Panc1 (cell line): ENCODE measurements at regions not wholly inside any gene's neighbourhood (a gene's known extent, or its start where the extent isn't known, plus 50 kb on each side); places are given as distances from the start of the nearest gene placed in this dataset.

ENCODE experiments used
- ATAC-seq: fragments of 200-7000 bp; cut with Tn5 transposase; 2 replicates; pipeline ENCODE4 v1.9.1; 2020; ENCODE audit warnings: mild to moderate bottlenecking, moderate library complexity
- BruUV-seq: library from RNA; stranded (reverse); fragments of 400-500 nt; replicated peaks from 2 replicates; lab custom pipeline; 2021; lab: Mats Ljungman, UMichigan
- CTCF ChIA-PET: fragments of 300-600 bp; sonication (Branson Sonifier 250); formaldehyde crosslinking; loops from one replicate; lab custom pipeline; 2022; ENCODE audit warnings: antibody characterized with exemption; lab: Charles Lee
- POLR2A ChIA-PET: fragments of 300-600 bp; sonication (Branson Sonifier 250); formaldehyde crosslinking; loops from one replicate; lab custom pipeline; 2022; ENCODE audit warnings: antibody characterized with exemption; lab: Charles Lee
- DNase-seq: peaks from one replicate; pipeline ENCODE4 v3.0.0-alpha.2; 2010; ENCODE audit warnings: low read depth, low spot score
- H3K27ac ChIP-seq: 2 replicates; pipeline ENCODE4 v1.5.1; 2011; ENCODE audit warnings: mild to moderate bottlenecking, low read length, inconsistent platforms
- H3K27me3 ChIP-seq: fragments of 200-500 bp; sonication (Bioruptor generic); 2 replicates; pipeline ENCODE4 v1.6.0; 2014; ENCODE audit warnings: low read length, inconsistent platforms; ENCODE audit not compliant: control insufficient read depth, insufficient read depth
- H3K36me3 ChIP-seq: fragments of 200-500 bp; sonication (Bioruptor generic); 2 replicates; pipeline ENCODE4 v1.5.1; 2014; ENCODE audit warnings: inconsistent platforms, mild to moderate bottlenecking, low read length, moderate library complexity; ENCODE audit not compliant: control insufficient read depth, insufficient read depth
- H3K4me1 ChIP-seq: 2 replicates; pipeline ENCODE4 v1.5.1; 2011; ENCODE audit warnings: inconsistent platforms, mild to moderate bottlenecking, low read length, moderate library complexity; ENCODE audit not compliant: control insufficient read depth, insufficient read depth
- H3K4me3 ChIP-seq, 2 experiments: 2 replicates each; pipeline ENCODE4 v1.5.1; 2011 to 2012; ENCODE audit warnings: low read depth in 2 of 2, low read length in 2 of 2, mild to moderate bottlenecking in 2 of 2, inconsistent platforms in 1 of 2, moderate library complexity in 1 of 2
- H3K9me3 ChIP-seq: fragments of 200-500 bp; sonication (Bioruptor generic); 2 replicates; pipeline ENCODE4 v1.5.1; 2014; ENCODE audit warnings: low read depth, mild to moderate bottlenecking, inconsistent platforms, low read length, moderate library complexity; ENCODE audit not compliant: control insufficient read depth, insufficient read depth
- POLR2AphosphoS5 ChIP-seq: IDR thresholded peaks from 2 replicates; pipeline ENCODE4 v1.6.1; 2012; ENCODE audit warnings: mild to moderate bottlenecking, low read depth, low read length, moderate library complexity
- SIN3A ChIP-seq: IDR thresholded peaks from 2 replicates; pipeline ENCODE4 v1.6.1; 2012; ENCODE audit warnings: low read depth, mild to moderate bottlenecking, low read length, moderate library complexity, borderline replicate concordance; ENCODE audit not compliant: insufficient read depth
- TCF7L2 ChIP-seq: IDR thresholded peaks from 2 replicates; pipeline ENCODE4 v1.6.1; 2011; ENCODE audit warnings: mild to moderate bottlenecking, low read depth, low read length, inconsistent platforms
- in situ Hi-C: cut with HindIII; loops from 2 replicates; pipeline ENCODE4 v1.10.0; 2016; ENCODE audit warnings: low sequenced_read_pairs, low pct_unique_long_range_greater_than_20kb
- intact Hi-C: fragments of 100-400 bp; cut with micrococcal nuclease; formaldehyde crosslinking; loops from one replicate; pipeline ENCODE4 v1.10.0; 2022; ENCODE audit not compliant: unreplicated experiment
- TF ChIP-seq, protein P1 (sequence below): fragments of 450-650 bp; IDR thresholded peaks from 2 replicates; pipeline ENCODE4 v1.5.1; 2017; ENCODE audit warnings: mild to moderate bottlenecking
- TF ChIP-seq, protein P2 (sequence below), 2 experiments: IDR thresholded peaks; 2 replicates each; pipeline ENCODE4 v1.6.1; 2011 to 2012; ENCODE audit warnings: low read depth in 2 of 2, control low read depth in 1 of 2, low read length in 1 of 2, mild to moderate bottlenecking in 1 of 2, moderate library complexity in 1 of 2; ENCODE audit not compliant: insufficient read depth in 1 of 2

DNA sequence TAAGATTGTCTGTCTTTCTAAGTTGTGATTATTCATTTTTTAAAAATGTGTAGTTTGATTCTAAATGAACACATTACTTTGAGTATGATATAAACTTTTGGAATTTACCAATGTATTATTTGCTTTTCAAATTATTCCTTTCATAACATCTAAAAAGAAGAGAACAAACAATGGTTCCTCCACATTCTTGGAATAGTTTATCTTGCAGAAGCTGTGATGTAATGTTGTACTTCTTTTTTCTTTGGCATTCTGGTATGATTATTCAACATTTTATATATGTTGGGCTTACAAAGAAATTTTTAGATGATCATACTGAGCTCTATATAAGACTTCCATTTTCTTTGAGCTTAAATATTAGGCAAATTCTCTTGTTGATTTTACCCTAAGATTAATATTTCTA, 419.2 kb downstream of the DIPK2A start:
- CTCF ChIA-PET = no interaction called here
- Histone ChIP-seq H3K4me3 (no peak overlapping the region), H3K4me1 (no peaks in the 10 kb centered on the region), H3K9me3 (no peaks in the 10 kb centered on the region), H3K36me3 (no peaks in the 10 kb centered on the region), H3K27me3 (no peaks in the 10 kb centered on the region), H3K27ac (no peak overlapping the region)
- in situ Hi-C loops = no loop called here
- DNase-seq (no peak), ATAC-seq (no peak)
- BruUV-seq = no TSS peak
- TF ChIP-seq POLR2AphosphoS5 = no peak
- TF ChIP-seq, protein P1, sequence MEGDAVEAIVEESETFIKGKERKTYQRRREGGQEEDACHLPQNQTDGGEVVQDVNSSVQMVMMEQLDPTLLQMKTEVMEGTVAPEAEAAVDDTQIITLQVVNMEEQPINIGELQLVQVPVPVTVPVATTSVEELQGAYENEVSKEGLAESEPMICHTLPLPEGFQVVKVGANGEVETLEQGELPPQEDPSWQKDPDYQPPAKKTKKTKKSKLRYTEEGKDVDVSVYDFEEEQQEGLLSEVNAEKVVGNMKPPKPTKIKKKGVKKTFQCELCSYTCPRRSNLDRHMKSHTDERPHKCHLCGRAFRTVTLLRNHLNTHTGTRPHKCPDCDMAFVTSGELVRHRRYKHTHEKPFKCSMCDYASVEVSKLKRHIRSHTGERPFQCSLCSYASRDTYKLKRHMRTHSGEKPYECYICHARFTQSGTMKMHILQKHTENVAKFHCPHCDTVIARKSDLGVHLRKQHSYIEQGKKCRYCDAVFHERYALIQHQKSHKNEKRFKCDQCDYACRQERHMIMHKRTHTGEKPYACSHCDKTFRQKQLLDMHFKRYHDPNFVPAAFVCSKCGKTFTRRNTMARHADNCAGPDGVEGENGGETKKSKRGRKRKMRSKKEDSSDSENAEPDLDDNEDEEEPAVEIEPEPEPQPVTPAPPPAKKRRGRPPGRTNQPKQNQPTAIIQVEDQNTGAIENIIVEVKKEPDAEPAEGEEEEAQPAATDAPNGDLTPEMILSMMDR = no peak
- TF ChIP-seq, protein P2, sequence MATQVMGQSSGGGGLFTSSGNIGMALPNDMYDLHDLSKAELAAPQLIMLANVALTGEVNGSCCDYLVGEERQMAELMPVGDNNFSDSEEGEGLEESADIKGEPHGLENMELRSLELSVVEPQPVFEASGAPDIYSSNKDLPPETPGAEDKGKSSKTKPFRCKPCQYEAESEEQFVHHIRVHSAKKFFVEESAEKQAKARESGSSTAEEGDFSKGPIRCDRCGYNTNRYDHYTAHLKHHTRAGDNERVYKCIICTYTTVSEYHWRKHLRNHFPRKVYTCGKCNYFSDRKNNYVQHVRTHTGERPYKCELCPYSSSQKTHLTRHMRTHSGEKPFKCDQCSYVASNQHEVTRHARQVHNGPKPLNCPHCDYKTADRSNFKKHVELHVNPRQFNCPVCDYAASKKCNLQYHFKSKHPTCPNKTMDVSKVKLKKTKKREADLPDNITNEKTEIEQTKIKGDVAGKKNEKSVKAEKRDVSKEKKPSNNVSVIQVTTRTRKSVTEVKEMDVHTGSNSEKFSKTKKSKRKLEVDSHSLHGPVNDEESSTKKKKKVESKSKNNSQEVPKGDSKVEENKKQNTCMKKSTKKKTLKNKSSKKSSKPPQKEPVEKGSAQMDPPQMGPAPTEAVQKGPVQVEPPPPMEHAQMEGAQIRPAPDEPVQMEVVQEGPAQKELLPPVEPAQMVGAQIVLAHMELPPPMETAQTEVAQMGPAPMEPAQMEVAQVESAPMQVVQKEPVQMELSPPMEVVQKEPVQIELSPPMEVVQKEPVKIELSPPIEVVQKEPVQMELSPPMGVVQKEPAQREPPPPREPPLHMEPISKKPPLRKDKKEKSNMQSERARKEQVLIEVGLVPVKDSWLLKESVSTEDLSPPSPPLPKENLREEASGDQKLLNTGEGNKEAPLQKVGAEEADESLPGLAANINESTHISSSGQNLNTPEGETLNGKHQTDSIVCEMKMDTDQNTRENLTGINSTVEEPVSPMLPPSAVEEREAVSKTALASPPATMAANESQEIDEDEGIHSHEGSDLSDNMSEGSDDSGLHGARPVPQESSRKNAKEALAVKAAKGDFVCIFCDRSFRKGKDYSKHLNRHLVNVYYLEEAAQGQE (IDR thresholded peaks at IDR 0.05; ENCODE audit: insufficient read depth in 1 of 2, low read depth in 2 of 2, low read length in 1 of 2) = no peak
- no peak for TF ChIP-seq TCF7L2
- TF ChIP-seq SIN3A = no peak
- POLR2A ChIA-PET = no interaction called here
- intact Hi-C loops = no loop called here

DNA sequence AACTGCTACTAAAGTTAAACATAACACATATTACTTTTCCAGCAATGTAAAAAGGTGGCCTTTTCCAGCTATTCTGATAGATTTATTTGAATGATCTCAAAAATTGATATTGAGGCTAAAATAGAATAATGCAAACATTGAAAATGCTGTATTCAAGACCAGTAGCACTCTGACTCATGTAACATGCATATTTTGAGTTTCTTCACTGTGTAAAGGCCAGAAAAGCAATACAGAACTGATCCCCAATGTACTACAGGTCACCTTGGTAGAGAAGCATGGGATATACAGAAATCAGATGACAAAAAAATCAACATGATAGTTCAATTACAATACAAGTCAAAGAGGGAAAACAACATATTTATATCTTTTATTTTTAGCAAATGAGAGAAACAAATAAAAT, 419.6 kb downstream of the DIPK2A start:
- intact Hi-C loops (no loop called here), in situ Hi-C loops (no loop called here)
- Histone ChIP-seq H3K27me3 (no peaks in the 10 kb centered on the region), H3K27ac (no peak overlapping the region), H3K4me1 (no peaks in the 10 kb centered on the region), H3K4me3 (no peak overlapping the region), H3K9me3 (no peaks in the 10 kb centered on the region), H3K36me3 (no peaks in the 10 kb centered on the region)
- DNase-seq = no peak
- ATAC-seq = no peak
- TF ChIP-seq, protein P1 = no peak
- TF ChIP-seq POLR2AphosphoS5 = no peak
- TF ChIP-seq, protein P2 (IDR thresholded peaks at IDR 0.05; ENCODE audit: insufficient read depth in 1 of 2, low read depth in 2 of 2, low read length in 1 of 2) = no peak
- TF ChIP-seq TCF7L2 = no peak
- TF ChIP-seq SIN3A = no peak
- ChIA-PET POLR2A (no interaction called here), CTCF (no interaction called here)
- no TSS peak for BruUV-seq
